Testis (tissue), 2 donors: ENCODE measurements at regions not wholly inside any gene's neighbourhood (a gene's known extent, or its start where the extent isn't known, plus 50 kb on each side); places are given as distances from the start of the nearest gene placed in this dataset.

Experiments
- POLR2A ChIP-seq: fragments of 450-650 bp; IDR thresholded peaks from one replicate; pipeline ENCODE4 v1.6.1; 2017; ENCODE audit warnings: antibody characterized with exemption, mild to moderate bottlenecking, moderate library complexity
- TF ChIP-seq, protein P1 (sequence below), 3 experiments: fragments of 450-650 bp in 2 of 3; fragments of 200-600 bp in 1 of 3; sonication (generic) in 1 of 3; IDR thresholded peaks; one replicate each; pipeline ENCODE4 v1.5.1; 2016 to 2019; ENCODE audit warnings: antibody characterized with exemption in 3 of 3, mild to moderate bottlenecking in 2 of 3, moderate library complexity in 1 of 3

DNA sequence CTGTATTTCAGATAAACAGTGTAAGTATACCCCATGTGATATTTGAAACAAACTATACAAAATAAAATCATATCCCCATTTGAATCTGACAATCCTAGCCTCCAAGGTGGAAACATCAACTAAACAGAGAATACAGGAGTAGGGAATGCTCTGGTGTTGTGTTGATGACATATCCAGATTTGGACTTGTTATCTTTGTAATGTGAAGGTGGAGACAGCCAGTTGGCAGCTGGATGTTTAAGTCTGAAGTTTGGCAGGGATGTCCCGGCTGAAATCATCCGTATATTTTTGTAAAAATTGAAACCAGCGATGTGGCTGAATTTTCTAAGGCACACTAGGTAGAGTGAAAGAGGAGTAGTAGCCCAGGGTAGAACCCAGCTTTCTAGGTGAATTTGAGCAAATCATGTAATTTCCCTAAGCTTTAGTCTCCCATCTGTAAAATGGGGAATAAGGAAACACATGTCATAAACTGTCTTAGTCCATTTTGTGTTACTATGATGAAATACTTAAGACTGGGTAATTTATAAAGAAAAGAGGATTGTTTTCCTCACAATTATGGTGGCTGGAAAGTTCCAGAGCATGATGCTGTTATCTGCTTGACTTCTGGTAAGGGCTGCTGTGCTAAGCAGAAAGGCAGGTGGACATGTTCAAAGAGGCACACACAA lies 246.6 kb upstream of the APCDD1 start:
- TF ChIP-seq, protein P1, sequence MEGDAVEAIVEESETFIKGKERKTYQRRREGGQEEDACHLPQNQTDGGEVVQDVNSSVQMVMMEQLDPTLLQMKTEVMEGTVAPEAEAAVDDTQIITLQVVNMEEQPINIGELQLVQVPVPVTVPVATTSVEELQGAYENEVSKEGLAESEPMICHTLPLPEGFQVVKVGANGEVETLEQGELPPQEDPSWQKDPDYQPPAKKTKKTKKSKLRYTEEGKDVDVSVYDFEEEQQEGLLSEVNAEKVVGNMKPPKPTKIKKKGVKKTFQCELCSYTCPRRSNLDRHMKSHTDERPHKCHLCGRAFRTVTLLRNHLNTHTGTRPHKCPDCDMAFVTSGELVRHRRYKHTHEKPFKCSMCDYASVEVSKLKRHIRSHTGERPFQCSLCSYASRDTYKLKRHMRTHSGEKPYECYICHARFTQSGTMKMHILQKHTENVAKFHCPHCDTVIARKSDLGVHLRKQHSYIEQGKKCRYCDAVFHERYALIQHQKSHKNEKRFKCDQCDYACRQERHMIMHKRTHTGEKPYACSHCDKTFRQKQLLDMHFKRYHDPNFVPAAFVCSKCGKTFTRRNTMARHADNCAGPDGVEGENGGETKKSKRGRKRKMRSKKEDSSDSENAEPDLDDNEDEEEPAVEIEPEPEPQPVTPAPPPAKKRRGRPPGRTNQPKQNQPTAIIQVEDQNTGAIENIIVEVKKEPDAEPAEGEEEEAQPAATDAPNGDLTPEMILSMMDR (IDR thresholded peaks at IDR 0.05) = no peak
- TF ChIP-seq POLR2A = no peak
